Keratinocyte (primary cell): ENCODE measurements at regions not wholly inside any gene's neighbourhood (a gene's known extent, or its start where the extent isn't known, plus 50 kb on each side); places are given as distances from the start of the nearest gene placed in this dataset.

ENCODE experiments used
- CTCF ChIP-seq, 3 experiments: IDR thresholded peaks in 1 of 3; conservative IDR thresholded peaks in 1 of 3; optimal IDR thresholded peaks in 1 of 3; 2 replicates in 2 of 3; 3 replicates in 1 of 3; pipeline versions ENCODE3 to v1.5.1; 2011; ENCODE audit warnings: low read length in 3 of 3, mild to moderate bottlenecking in 3 of 3, moderate library complexity in 2 of 3, control low read depth in 1 of 3, inconsistent platforms in 1 of 3; ENCODE audit not compliant: insufficient read depth in 2 of 3; ENCODE audit errors: extremely low read depth in 1 of 3
- EZH2 ChIP-seq: IDR thresholded peaks from one replicate; pipeline ENCODE4 v1.6.1; 2012; ENCODE audit warnings: inconsistent platforms, mild to moderate bottlenecking, low read length, moderate library complexity

- TF ChIP-seq CTCF (optimal IDR thresholded peaks at IDR 0.05 in 1 of 3, IDR thresholded peaks at IDR 0.05 in 1 of 3, conservative IDR thresholded peaks at IDR 0.05 in 1 of 3; ENCODE audit: extremely low read depth in 1 of 3, insufficient read depth in 2 of 3, low read length in 3 of 3) (no peak), EZH2 (no peak)
Observed at GRCh38 chr20:10939331-10939941, 265.6 kb upstream of the JAG1 start.
